Fibroblast of lung (primary cell): ENCODE measurements at regions not wholly inside any gene's neighbourhood (a gene's known extent, or its start where the extent isn't known, plus 50 kb on each side); places are given as distances from the start of the nearest gene placed in this dataset.

Experiments used
- DNase-seq, 2 donors: peaks; one replicate each; pipeline versions ENCODE4 v3.0.0 to v3.0.0-alpha.2; 2010; ENCODE audit warnings: low read depth in 2 of 2
- H2AFZ ChIP-seq: 2 replicates; pipeline ENCODE4 v1.5.1; 2012; ENCODE audit warnings: low read length, control low read depth, inconsistent platforms
- H3K27ac ChIP-seq: 2 replicates; pipeline ENCODE4 v1.5.1; 2011; ENCODE audit warnings: low read length, control low read depth; ENCODE audit not compliant: insufficient read depth
- H3K27me3 ChIP-seq: 2 replicates; pipeline ENCODE4 v1.5.1; 2011; ENCODE audit warnings: mild to moderate bottlenecking, low read length; ENCODE audit not compliant: control insufficient read depth, insufficient read depth
- H3K36me3 ChIP-seq: 2 replicates; pipeline ENCODE4 v1.5.1; 2011; ENCODE audit warnings: low read length; ENCODE audit not compliant: control insufficient read depth, insufficient read depth
- H3K4me1 ChIP-seq: 2 replicates; pipeline ENCODE4 v1.5.1; 2011; ENCODE audit warnings: low read length; ENCODE audit not compliant: control insufficient read depth, insufficient read depth; ENCODE audit errors: extremely low read depth
- H3K4me2 ChIP-seq: 2 replicates; pipeline ENCODE4 v1.5.1; 2011; ENCODE audit warnings: low read length, control low read depth; ENCODE audit not compliant: insufficient read depth; ENCODE audit errors: extremely low read depth
- H3K4me3 ChIP-seq, 4 experiments: fragments of 200-600 bp in 1 of 4; sonication (generic) in 1 of 4; replicated peaks in 1 of 4; 2 replicates each; pipeline ENCODE4 v1.5.1; 2011 to 2016; ENCODE audit warnings: low read length in 4 of 4, low read depth in 3 of 4, mild to moderate bottlenecking in 3 of 4, control low read depth in 2 of 4, inconsistent platforms in 1 of 4, mixed read lengths in 1 of 4; ENCODE audit not compliant: insufficient read depth in 1 of 4; ENCODE audit errors: control extremely low read depth in 1 of 4
- H3K79me2 ChIP-seq: 2 replicates; pipeline ENCODE4 v1.5.1; 2012; ENCODE audit warnings: mild to moderate bottlenecking, low read length, inconsistent platforms; ENCODE audit not compliant: control insufficient read depth, insufficient read depth
- H3K9ac ChIP-seq: 2 replicates; pipeline ENCODE4 v1.5.1; 2011; ENCODE audit warnings: mild to moderate bottlenecking, low read length, control low read depth; ENCODE audit not compliant: insufficient read depth
- H3K9me3 ChIP-seq: 2 replicates; pipeline ENCODE4 v1.5.1; 2012; ENCODE audit warnings: low read depth, low read length; ENCODE audit not compliant: control insufficient read depth, insufficient read depth
- H4K20me1 ChIP-seq: 2 replicates; pipeline ENCODE4 v1.5.1; 2011; ENCODE audit warnings: low read length; ENCODE audit not compliant: control insufficient read depth, insufficient read depth; ENCODE audit errors: extremely low read depth
- EZH2 ChIP-seq: IDR thresholded peaks from 2 replicates; pipeline ENCODE4 v1.5.1; 2012; ENCODE audit warnings: low read length, control low read depth, mild to moderate bottlenecking; ENCODE audit errors: missing control alignments
- TF ChIP-seq, protein P1 (sequence below), 2 donors: IDR thresholded peaks in 1 of 2; conservative IDR thresholded peaks in 1 of 2; 1 replicate in 1 of 2; 2 replicates in 1 of 2; pipeline ENCODE4 v1.5.1; 2011 to 2012; ENCODE audit warnings: low read length in 2 of 2, control low read depth in 1 of 2, inconsistent platforms in 1 of 2, low read depth in 1 of 2, mild to moderate bottlenecking in 1 of 2

- H4K20me1 ChIP-seq: no peaks in the 10 kb centered on the region
- DNase-seq: no peak
- no peak overlapping the region for H3K27ac ChIP-seq
Measured at GRCh38 chr15:61295239-61295638, 66.1 kb upstream of the RORA start.

DNA sequence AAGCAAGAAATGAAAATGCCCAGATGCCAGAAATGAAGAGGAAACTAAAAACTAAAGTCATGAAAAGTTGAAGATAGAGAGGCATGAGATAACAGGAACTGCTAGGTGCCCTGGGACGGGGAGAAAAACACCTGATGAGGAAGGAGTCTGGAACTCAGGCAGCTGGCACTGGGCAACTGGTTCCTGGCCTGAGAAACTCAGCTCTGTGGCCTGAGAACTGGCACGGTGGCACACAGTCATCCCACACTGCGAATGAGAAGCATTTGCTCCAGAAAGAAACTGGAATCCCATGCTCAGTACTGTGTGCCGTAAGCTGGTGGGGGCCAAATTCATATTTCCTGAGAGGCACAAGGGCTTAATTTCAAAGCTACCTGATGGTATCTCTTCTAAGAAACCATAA lies 53.6 kb upstream of the RORA start:
- Histone ChIP-seq H3K27me3 (no peaks in the 10 kb centered on the region), H3K27ac (no peak overlapping the region), H3K4me3 (no peak overlapping the region), H4K20me1 (no peaks in the 10 kb centered on the region), H3K9me3 (no peaks in the 10 kb centered on the region), H3K9ac (no peak overlapping the region), H3K4me1 (no peaks in the 10 kb centered on the region), H2AFZ (no peak overlapping the region), H3K79me2 (no peaks in the 10 kb centered on the region), H3K4me2 (no peak overlapping the region), H3K36me3 (no peaks in the 10 kb centered on the region)
- no peak for DNase-seq
- TF ChIP-seq, protein P1, sequence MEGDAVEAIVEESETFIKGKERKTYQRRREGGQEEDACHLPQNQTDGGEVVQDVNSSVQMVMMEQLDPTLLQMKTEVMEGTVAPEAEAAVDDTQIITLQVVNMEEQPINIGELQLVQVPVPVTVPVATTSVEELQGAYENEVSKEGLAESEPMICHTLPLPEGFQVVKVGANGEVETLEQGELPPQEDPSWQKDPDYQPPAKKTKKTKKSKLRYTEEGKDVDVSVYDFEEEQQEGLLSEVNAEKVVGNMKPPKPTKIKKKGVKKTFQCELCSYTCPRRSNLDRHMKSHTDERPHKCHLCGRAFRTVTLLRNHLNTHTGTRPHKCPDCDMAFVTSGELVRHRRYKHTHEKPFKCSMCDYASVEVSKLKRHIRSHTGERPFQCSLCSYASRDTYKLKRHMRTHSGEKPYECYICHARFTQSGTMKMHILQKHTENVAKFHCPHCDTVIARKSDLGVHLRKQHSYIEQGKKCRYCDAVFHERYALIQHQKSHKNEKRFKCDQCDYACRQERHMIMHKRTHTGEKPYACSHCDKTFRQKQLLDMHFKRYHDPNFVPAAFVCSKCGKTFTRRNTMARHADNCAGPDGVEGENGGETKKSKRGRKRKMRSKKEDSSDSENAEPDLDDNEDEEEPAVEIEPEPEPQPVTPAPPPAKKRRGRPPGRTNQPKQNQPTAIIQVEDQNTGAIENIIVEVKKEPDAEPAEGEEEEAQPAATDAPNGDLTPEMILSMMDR (conservative IDR thresholded peaks at IDR 0.05 in 1 of 2, IDR thresholded peaks at IDR 0.05 in 1 of 2; ENCODE audit: low read depth in 1 of 2, low read length in 2 of 2): no peak
- no peak for TF ChIP-seq EZH2

More at GRCh38 chr15:61295239-61295638, 66.1 kb upstream of the RORA start:
- H3K27me3 ChIP-seq: no peaks in the 10 kb centered on the region
- no peaks in the 10 kb centered on the region for H3K36me3 ChIP-seq
- no peaks in the 10 kb centered on the region for H3K79me2 ChIP-seq
- H3K4me3 ChIP-seq: no peak overlapping the region
- no peak overlapping the region for H2AFZ ChIP-seq
- no peak overlapping the region for H3K9ac ChIP-seq
- no peaks in the 10 kb centered on the region for H3K9me3 ChIP-seq
- H3K4me1 ChIP-seq: no peaks in the 10 kb centered on the region
- H3K4me2 ChIP-seq: no peak overlapping the region
- TF ChIP-seq, protein P1 (conservative IDR thresholded peaks at IDR 0.05 in 1 of 2, IDR thresholded peaks at IDR 0.05 in 1 of 2; ENCODE audit: low read depth in 1 of 2, low read length in 2 of 2): no peak
- no peak for TF ChIP-seq EZH2

GRCh38 chr15:61281328-61281727 lies 52.2 kb upstream of the RORA start:
- Histone ChIP-seq H3K4me1 (no peaks in the 10 kb centered on the region), H3K9me3 (no peaks in the 10 kb centered on the region)
- no peak for TF ChIP-seq EZH2
- TF ChIP-seq, protein P1 (conservative IDR thresholded peaks at IDR 0.05 in 1 of 2, IDR thresholded peaks at IDR 0.05 in 1 of 2; ENCODE audit: low read depth in 1 of 2, low read length in 2 of 2): no peak

More at GRCh38 chr15:61281328-61281727, 52.2 kb upstream of the RORA start:
- no peak overlapping the region for H3K4me2 ChIP-seq
- H3K9ac ChIP-seq: no peak overlapping the region
- no peaks in the 10 kb centered on the region for H4K20me1 ChIP-seq
- no peaks in the 10 kb centered on the region for H3K27me3 ChIP-seq
- no peaks in the 10 kb centered on the region for H3K36me3 ChIP-seq
- H3K79me2 ChIP-seq: no peaks in the 10 kb centered on the region
- H3K4me3 ChIP-seq: no peak overlapping the region
- H2AFZ ChIP-seq: no peak overlapping the region
- DNase-seq: no peak
- no peak overlapping the region for H3K27ac ChIP-seq
